Endothelial cell of umbilical vein (primary cell): ENCODE measurements at regions not wholly inside any gene's neighbourhood (a gene's known extent, or its start where the extent isn't known, plus 50 kb on each side); places are given as distances from the start of the nearest gene placed in this dataset.

ENCODE experiments used
- BruUV-seq: library from RNA; stranded (reverse); fragments of 400-500 nt; replicated peaks from 2 replicates; lab custom pipeline; 2021; lab: Mats Ljungman, UMichigan
- CTCF ChIA-PET: fragments of 300-600, 350-600 bp; sonication (Branson Sonifier 250); formaldehyde crosslinking; loops from one replicate; lab custom pipeline; 2021; ENCODE audit warnings: antibody characterized with exemption, inconsistent platforms; lab: Charles Lee
- POLR2A ChIA-PET: fragments of 300-600, 350-600 bp; sonication (Branson Sonifier 250); formaldehyde crosslinking; loops from one replicate; lab custom pipeline; 2021; ENCODE audit warnings: antibody characterized with exemption, inconsistent platforms; lab: Charles Lee
- DNase-seq: peaks from one replicate; pipeline ENCODE4 v3.0.0-alpha.2; 2011; ENCODE audit warnings: low read depth, low spot score
- FAIRE-seq: peaks from 2 replicates; lab custom pipeline; 2011; peaks lifted over from hg19 to GRCh38; lab: Jason Lieb, UNC
- H2AFZ ChIP-seq: 2 replicates; pipeline ENCODE4 v1.6.0; 2012; ENCODE audit warnings: low read depth, low read length, control low read depth, inconsistent platforms
- H3K27ac ChIP-seq: 2 replicates; pipeline ENCODE4 v1.5.1; 2011; ENCODE audit warnings: low read depth, mild to moderate bottlenecking, control low read depth, low read length, moderate library complexity; ENCODE audit not compliant: insufficient read depth
- H3K27me3 ChIP-seq, 2 experiments: 2 replicates each; pipeline versions ENCODE4 v1.6.0 to v1.6.1; 2011; ENCODE audit warnings: low read length in 2 of 2, mixed read lengths in 1 of 2; ENCODE audit not compliant: control insufficient read depth in 2 of 2, insufficient read depth in 2 of 2
- H3K36me3 ChIP-seq, 2 experiments: 2 replicates in 1 of 2; 3 replicates in 1 of 2; pipeline ENCODE4 v1.5.1; 2011; ENCODE audit warnings: low read length in 2 of 2, mild to moderate bottlenecking in 1 of 2, moderate library complexity in 1 of 2; ENCODE audit not compliant: control insufficient read depth in 2 of 2, insufficient read depth in 2 of 2; ENCODE audit errors: extremely low read depth in 1 of 2
- H3K4me1 ChIP-seq: 3 replicates; pipeline ENCODE4 v1.5.1; 2011; ENCODE audit warnings: mild to moderate bottlenecking, low read length; ENCODE audit not compliant: control insufficient read depth, insufficient read depth; ENCODE audit errors: extremely low read depth
- H3K4me2 ChIP-seq: 2 replicates; pipeline ENCODE4 v1.6.1; 2011; ENCODE audit warnings: low read length, control low read depth, mixed read lengths; ENCODE audit not compliant: insufficient read depth
- H3K4me3 ChIP-seq, 3 experiments: fragments of 200-600 bp in 1 of 3; sonication (generic), shearing (Covaris generic) in 1 of 3; replicated peaks in 1 of 3; 2 replicates each; pipeline ENCODE4 v1.5.1; 2011 to 2016; ENCODE audit warnings: control low read depth in 3 of 3, low read length in 3 of 3, mild to moderate bottlenecking in 2 of 3, inconsistent platforms in 1 of 3, low read depth in 1 of 3, moderate library complexity in 1 of 3; ENCODE audit not compliant: insufficient read depth in 1 of 3
- H3K79me2 ChIP-seq: 2 replicates; pipeline ENCODE4 v1.6.0; 2012; ENCODE audit warnings: low read length, inconsistent platforms; ENCODE audit not compliant: control insufficient read depth, insufficient read depth
- H3K9ac ChIP-seq: replicated peaks from 2 replicates; pipeline ENCODE3; 2011; ENCODE audit warnings: low read length, control low read depth; ENCODE audit not compliant: insufficient read depth; ENCODE audit errors: extremely low read depth
- H3K9me1 ChIP-seq: replicated peaks from 3 replicates; pipeline ENCODE4 v1.6.0; 2011; ENCODE audit warnings: mild to moderate bottlenecking, low read length; ENCODE audit not compliant: control insufficient read depth, insufficient read depth; ENCODE audit errors: extremely low read depth
- H3K9me3 ChIP-seq: replicated peaks from 2 replicates; pipeline ENCODE4 v1.5.1; 2012; ENCODE audit warnings: low read length, inconsistent platforms; ENCODE audit not compliant: control insufficient read depth, insufficient read depth
- H4K20me1 ChIP-seq: replicated peaks from 2 replicates; pipeline ENCODE3; 2011; ENCODE audit warnings: mild to moderate bottlenecking, low read length; ENCODE audit not compliant: control insufficient read depth, insufficient read depth; ENCODE audit errors: extremely low read depth
- CTCF ChIP-seq, 2 donors: IDR thresholded peaks; 1 replicate in 1 of 2; 2 replicates in 1 of 2; pipeline ENCODE4 v1.5.1; 2011; ENCODE audit warnings: low read length in 2 of 2, mild to moderate bottlenecking in 2 of 2, moderate library complexity in 2 of 2, control low read depth in 1 of 2, inconsistent platforms in 1 of 2, low read depth in 1 of 2; ENCODE audit not compliant: insufficient read depth in 1 of 2; ENCODE audit errors: extremely low read depth in 1 of 2
- GATA2 ChIP-seq: IDR thresholded peaks from 2 replicates; pipeline ENCODE4 v1.7.0; 2011; ENCODE audit warnings: low read depth, mild to moderate bottlenecking, moderate library complexity, mixed read lengths, low read length; ENCODE audit not compliant: insufficient read length, insufficient read depth
- JUN ChIP-seq: IDR thresholded peaks from 2 replicates; pipeline ENCODE4 v1.6.1; 2011; ENCODE audit warnings: borderline replicate concordance, low read depth; ENCODE audit not compliant: insufficient read length, insufficient read depth
- MAX ChIP-seq: IDR thresholded peaks from 2 replicates; pipeline ENCODE4 v1.6.1; 2011; ENCODE audit not compliant: insufficient read depth, insufficient read length
- MYC ChIP-seq: IDR thresholded peaks from one replicate; pipeline ENCODE4 v1.6.1; 2011; ENCODE audit warnings: mild to moderate bottlenecking, low read depth, low read length
- POLR2A ChIP-seq: IDR thresholded peaks from 2 replicates; pipeline ENCODE4 v1.6.1; 2012; ENCODE audit warnings: low read depth, mild to moderate bottlenecking, control low read depth, low read length
- POLR2AphosphoS5 ChIP-seq: IDR thresholded peaks from 2 replicates; pipeline ENCODE4 v1.6.1; 2012; ENCODE audit warnings: low read depth, mild to moderate bottlenecking, control low read depth, low read length, moderate library complexity; ENCODE audit not compliant: insufficient read depth
- dilution Hi-C: fragments of 300-500 bp; cut with MboI; formaldehyde crosslinking; loops from one replicate; pipeline ENCODE4 v1.15.0; 2019; ENCODE audit warnings: low sequenced_read_pairs; ENCODE audit not compliant: extremely low pct_ligation_motif_present
- intact Hi-C: fragments of 100-400 bp; cut with micrococcal nuclease; formaldehyde crosslinking; loops from one replicate; pipeline ENCODE4 v1.10.0; 2022

- peaks cover under 1% of the 10 kb centered on the region for H3K4me1 ChIP-seq
- ChIA-PET POLR2A (no interaction called here), CTCF (interaction anchor here (0.7 kb wide), 1 partner anchor 13 kb away, joined by 3 read pairs; no protein-coding TSS in a partner anchor)
- intact Hi-C loops (no loop called here), dilution Hi-C loops (no loop called here)
- H3K36me3 ChIP-seq, result no peaks in the 10 kb centered on the region
- DNase-seq, result no peak
- H3K9me1 ChIP-seq, result no peaks in the 10 kb centered on the region
- TF ChIP-seq GATA2 (no peak), JUN (no peak), POLR2A (no peak), MYC (no peak), POLR2AphosphoS5 (no peak), MAX (no peak), CTCF (IDR thresholded peaks at IDR 0.05; ENCODE audit: extremely low read depth in 1 of 2, insufficient read depth in 1 of 2, low read depth in 1 of 2, low read length in 2 of 2) (no peak)
- H3K9ac ChIP-seq, result no peak overlapping the region
- H3K27ac ChIP-seq, result no peak overlapping the region
- H2AFZ ChIP-seq, result no peak overlapping the region
- no peaks in the 10 kb centered on the region for H3K27me3 ChIP-seq
- no peaks in the 10 kb centered on the region for H3K79me2 ChIP-seq
- FAIRE-seq, result no peak
- H3K9me3 ChIP-seq, result no peaks in the 10 kb centered on the region
- no TSS peak for BruUV-seq
- H4K20me1 ChIP-seq, result no peaks in the 10 kb centered on the region
- no peak overlapping the region for H3K4me2 ChIP-seq
- no peak overlapping the region for H3K4me3 ChIP-seq
Observed at GRCh38 chr18:24941174-24941951, 410.6 kb downstream of the ZNF521 start.
